Body of pancreas (tissue), 4 donors: ENCODE measurements at regions not wholly inside any gene's neighbourhood (a gene's known extent, or its start where the extent isn't known, plus 50 kb on each side); places are given as distances from the start of the nearest gene placed in this dataset.

ENCODE experiments used
- ATAC-seq: fragments of 150-250 bp; one replicate; pipeline ENCODE4 v1.9.1; 2016
- DNase-seq, 4 donors: peaks; one replicate each; pipeline ENCODE4 v3.0.0-alpha.2; 2019
- H3K27ac ChIP-seq, 4 donors: fragments of 200-600 bp; sonication (generic); 1 replicate in 3 of 4; 2 replicates in 1 of 4; pipeline versions ENCODE4 v1.5.1 to v1.6.1; 2016 to 2019; ENCODE audit warnings: mild to moderate bottlenecking in 1 of 4, mixed read lengths in 1 of 4, moderate library complexity in 1 of 4
- H3K27me3 ChIP-seq, 2 donors: fragments of 200-600 bp; sonication (generic); one replicate each; pipeline ENCODE4 v1.6.0; 2016; ENCODE audit warnings: mild to moderate bottlenecking in 1 of 2
- H3K36me3 ChIP-seq, 2 donors: fragments of 200-600 bp; sonication (generic); replicated peaks in 1 of 2; 2 replicates each; pipeline ENCODE4 v1.5.1; 2016; ENCODE audit warnings: low read depth in 2 of 2; ENCODE audit not compliant: insufficient read depth in 1 of 2
- H3K4me1 ChIP-seq: fragments of 200-600 bp; sonication (generic); one replicate; pipeline ENCODE4 v1.6.0; 2016
- H3K4me3 ChIP-seq, 2 donors: fragments of 200-600 bp; sonication (generic); 1 replicate in 1 of 2; 2 replicates in 1 of 2; pipeline ENCODE4 v1.5.1; 2016 to 2019
- H3K9me3 ChIP-seq, 3 donors: fragments of 200-600 bp; sonication (generic); 1 replicate in 2 of 3; 2 replicates in 1 of 3; pipeline ENCODE4 v1.5.1; 2016
- CTCF ChIP-seq, 7 experiments: fragments of 450-650 bp in 4 of 7; fragments of 200-600 bp in 3 of 7; sonication (generic) in 3 of 7; IDR thresholded peaks; one replicate each; pipeline ENCODE4 v1.5.1; 2016 to 2019; ENCODE audit warnings: antibody characterized with exemption in 7 of 7
- POLR2A ChIP-seq, 3 donors: fragments of 450-650 bp; IDR thresholded peaks; one replicate each; pipeline ENCODE4 v1.6.1; 2016; ENCODE audit warnings: antibody characterized with exemption in 3 of 3, mild to moderate bottlenecking in 2 of 3
- WGBS, 2 donors: methylation state at CpG; one replicate each; pipeline ENCODE4 v1.1.5; 2017; 5-methylcytosine and 5-hydroxymethylcytosine counted together
- intact Hi-C: fragments of 100-400 bp; cut with DNase I; formaldehyde crosslinking; loops from one replicate; pipeline ENCODE4 v1.15.1; 2023

GRCh38 chr13:85694992-85695391 is 104.2 kb downstream of the SLITRK6 start:
- Histone ChIP-seq H3K4me3 (no peak overlapping the region), H3K36me3 (no peaks in the 10 kb centered on the region), H3K9me3 (no peaks in the 10 kb centered on the region), H3K4me1 (no peaks in the 10 kb centered on the region), H3K27ac (no peak overlapping the region), H3K27me3 (no peaks in the 10 kb centered on the region)
- WGBS, 2 donors, result 39 to 46% methylated on average over 4 of the region's 4 CpGs
- TF ChIP-seq POLR2A (IDR thresholded peaks at IDR 0.05), result no peak
- no peak for TF ChIP-seq CTCF (IDR thresholded peaks at IDR 0.05)
- intact Hi-C loops, result no loop called here
- no peak for ATAC-seq
- DNase-seq, result no peak

DNA sequence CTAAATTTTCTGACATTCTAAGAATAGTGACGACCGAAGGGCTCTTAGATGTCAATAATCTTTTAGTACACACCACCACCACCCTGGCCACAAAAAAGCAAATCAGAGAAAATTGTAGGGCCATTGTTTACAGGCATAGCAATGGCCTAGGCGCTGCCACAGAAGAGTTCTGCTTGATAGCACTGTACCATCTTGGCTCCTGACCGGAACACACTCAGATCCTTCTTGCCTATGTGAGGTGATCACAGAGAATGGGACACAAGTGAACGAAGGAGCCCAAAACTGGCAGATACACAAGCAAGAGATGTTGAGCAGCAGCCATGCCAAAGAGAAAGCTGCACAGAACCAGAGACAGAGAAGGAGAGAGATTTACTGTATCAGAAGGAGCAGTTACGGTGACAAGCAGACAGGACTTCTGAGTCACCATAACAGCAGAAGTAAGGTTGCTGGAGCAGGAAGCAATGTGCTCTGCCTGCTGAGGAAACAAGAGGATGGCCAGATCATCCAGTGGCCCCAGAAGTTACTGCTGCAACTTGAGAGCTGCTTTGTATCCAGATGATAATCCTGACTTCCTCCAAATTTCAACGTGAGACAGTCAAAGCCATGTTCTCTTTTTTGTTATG is 105.2 kb downstream of the SLITRK6 start:
- no peaks in the 10 kb centered on the region for H3K36me3 ChIP-seq
- H3K4me3 ChIP-seq, result no peak overlapping the region
- WGBS, 2 donors, result 57 to 66% methylated on average over 7 of the region's 7 CpGs
- H3K27me3 ChIP-seq, result no peaks in the 10 kb centered on the region
- ATAC-seq, result no peak
- no peaks in the 10 kb centered on the region for H3K4me1 ChIP-seq
- DNase-seq, result no peak
- H3K27ac ChIP-seq, result no peak overlapping the region
- TF ChIP-seq CTCF (IDR thresholded peaks at IDR 0.05), result no peak
- H3K9me3 ChIP-seq, result no peaks in the 10 kb centered on the region
- intact Hi-C loops, result no loop called here

- Histone ChIP-seq H3K36me3 (no peaks in the 10 kb centered on the region), H3K27ac (no peak overlapping the region), H3K27me3 (no peaks in the 10 kb centered on the region), H3K9me3 (no peaks in the 10 kb centered on the region), H3K4me1 (no peaks in the 10 kb centered on the region), H3K4me3 (no peak overlapping the region)
- WGBS, 2 donors, result 0% methylated on average over 1 of the region's 1 CpG
- DNase-seq, result no peak
- ATAC-seq, result no peak
- intact Hi-C loops, result no loop called here
- TF ChIP-seq CTCF (IDR thresholded peaks at IDR 0.05) (no peak), POLR2A (IDR thresholded peaks at IDR 0.05) (no peak)
Observed at GRCh38 chr13:85690368-85690767, 108.9 kb downstream of the SLITRK6 start.

DNA sequence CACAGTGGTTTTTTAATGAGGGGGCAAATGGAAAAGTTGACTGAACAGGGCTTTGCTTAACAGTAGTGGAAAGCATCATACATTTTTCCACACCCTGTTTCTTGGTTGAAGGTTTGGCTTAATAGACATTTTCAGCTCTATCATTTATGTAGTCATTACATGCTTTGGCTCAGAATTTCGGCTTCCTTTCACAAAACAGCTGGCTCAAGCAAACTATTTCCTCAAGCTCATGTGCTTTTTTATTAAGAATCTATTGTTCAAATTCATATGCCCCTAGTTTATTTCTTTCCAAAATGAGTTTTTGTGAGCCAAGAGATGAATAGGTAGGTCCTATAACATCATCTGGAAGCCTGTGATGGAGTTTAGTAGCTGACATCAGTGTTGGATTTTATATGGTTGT is 113.8 kb downstream of the SLITRK6 start:
- WGBS, 2 donors, result 48 to 50% methylated on average over 1 of the region's 1 CpG
- Histone ChIP-seq H3K4me1 (no peaks in the 10 kb centered on the region), H3K36me3 (no peaks in the 10 kb centered on the region), H3K27ac (no peak overlapping the region), H3K4me3 (no peak overlapping the region), H3K27me3 (no peaks in the 10 kb centered on the region), H3K9me3 (no peaks in the 10 kb centered on the region)
- no peak for ATAC-seq
- DNase-seq, result no peak
- intact Hi-C loops, result no loop called here
- TF ChIP-seq POLR2A (IDR thresholded peaks at IDR 0.05), result no peak
- TF ChIP-seq CTCF (IDR thresholded peaks at IDR 0.05), result no peak

- no peaks in the 10 kb centered on the region for H3K9me3 ChIP-seq
- DNase-seq (no peak), ATAC-seq (no peak)
- intact Hi-C loops, result no loop called here
- TF ChIP-seq CTCF (IDR thresholded peaks at IDR 0.05) (no peak), POLR2A (IDR thresholded peaks at IDR 0.05) (no peak)
- H3K36me3 ChIP-seq, result no peaks in the 10 kb centered on the region
- H3K27ac ChIP-seq, result no peak overlapping the region
- H3K27me3 ChIP-seq, result no peaks in the 10 kb centered on the region
- WGBS, 2 donors, result 54 to 66% methylated on average over 8 of the region's 8 CpGs
- H3K4me3 ChIP-seq, result no peak overlapping the region
- H3K4me1 ChIP-seq, result no peaks in the 10 kb centered on the region
Observed at GRCh38 chr13:85675151-85675907, 123.9 kb downstream of the SLITRK6 start.
